Activated naive CD4-positive, alpha-beta T cell treated with anti-CD3 and anti-CD28 coated beads, Interleukin-2, amount 50 U/mL, for 72 hours (primary cell): ENCODE measurements at regions not wholly inside any gene's neighbourhood (a gene's known extent, or its start where the extent isn't known, plus 50 kb on each side); places are given as distances from the start of the nearest gene placed in this dataset.

Experiments used
- ATAC-seq, 2 donors: fragments of 150-1000 bp; cut with Tn5 transposase; 2 replicates each; pipeline ENCODE4 v1.10.0; 2021; ENCODE audit warnings: mild to moderate bottlenecking in 2 of 2, moderate library complexity in 2 of 2
- DNase-seq, 2 donors: peaks; one replicate each; pipeline ENCODE4 v3.0.0; 2021 to 2022; ENCODE audit warnings: low spot score in 2 of 2
- H3K27ac Mint-ChIP-seq, 2 donors: one replicate each; pipeline ENCODE4 v1.8.0; 2022; ENCODE audit warnings: mild to moderate bottlenecking in 2 of 2, mixed read lengths in 2 of 2
- H3K36me3 Mint-ChIP-seq, 2 donors: one replicate each; pipeline ENCODE4 v1.8.0; 2022; ENCODE audit warnings: mixed read lengths in 2 of 2
- H3K9me3 Mint-ChIP-seq, 2 donors: one replicate each; pipeline ENCODE4 v1.8.0; 2022; ENCODE audit warnings: mixed read lengths in 2 of 2

- Mint-ChIP-seq H3K27ac (no peak overlapping the region), H3K9me3 (peaks cover 2 to 8% of the 10 kb centered on the region in 2 donors), H3K36me3 (no peaks in the 10 kb centered on the region)
- ATAC-seq (no peak), DNase-seq (no peak)
Measured at GRCh38 chr9:84589542-84589941, 80.0 kb upstream of the NTRK2 start.

GRCh38 chr9:84590706-84591105 lies 78.8 kb upstream of the NTRK2 start:
- Mint-ChIP-seq H3K27ac (no peak overlapping the region), H3K36me3 (no peaks in the 10 kb centered on the region), H3K9me3 (peaks cover 7 to 11% of the 10 kb centered on the region in 2 donors)
- ATAC-seq (no peak), DNase-seq (no peak)

GRCh38 chr9:84592918-84593317 lies 76.6 kb upstream of the NTRK2 start:
- DNase-seq (no peak), ATAC-seq (no peak)
- Mint-ChIP-seq H3K27ac (no peak overlapping the region), H3K9me3 (peaks cover 16 to 17% of the 10 kb centered on the region in 2 donors), H3K36me3 (no peaks in the 10 kb centered on the region)

GRCh38 chr9:84593352-84593751 lies 76.2 kb upstream of the NTRK2 start:
- DNase-seq: no peak
- no peak overlapping the region for H3K27ac Mint-ChIP-seq
- H3K36me3 Mint-ChIP-seq: no peaks in the 10 kb centered on the region
- no peak for ATAC-seq
- H3K9me3 Mint-ChIP-seq: peaks cover 17 to 20% of the 10 kb centered on the region in 2 donors

DNA sequence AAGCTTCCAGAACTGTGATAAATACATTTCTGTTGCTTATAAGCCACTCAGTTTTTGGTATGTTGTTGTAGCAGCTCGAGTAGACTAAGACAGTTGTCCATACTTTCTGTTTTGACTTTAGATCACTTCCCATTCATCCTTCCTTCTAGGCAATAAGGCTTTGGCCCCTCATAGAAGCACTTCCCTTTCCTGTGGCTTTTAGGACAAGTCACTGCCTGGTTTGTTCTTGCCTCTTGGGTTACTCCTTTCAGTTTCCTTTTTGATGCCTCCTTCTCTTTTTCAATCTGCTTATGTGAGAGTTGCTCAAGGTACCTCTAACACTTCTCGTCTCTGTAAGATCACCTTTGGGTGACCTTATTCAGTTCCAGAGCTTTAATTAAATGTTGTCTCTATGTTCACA lies 72.4 kb upstream of the NTRK2 start:
- ATAC-seq (no peak), DNase-seq (no peak)
- Mint-ChIP-seq H3K9me3 (peaks cover 25 to 26% of the 10 kb centered on the region in 2 donors), H3K27ac (no peak overlapping the region), H3K36me3 (no peaks in the 10 kb centered on the region)

- Mint-ChIP-seq H3K36me3 (no peaks in the 10 kb centered on the region), H3K27ac (no peak overlapping the region), H3K9me3 (peaks cover 23 to 27% of the 10 kb centered on the region in 2 donors)
- ATAC-seq (no peak), DNase-seq (no peak)
Measured at GRCh38 chr9:84598921-84599636, 70.5 kb upstream of the NTRK2 start.

DNA sequence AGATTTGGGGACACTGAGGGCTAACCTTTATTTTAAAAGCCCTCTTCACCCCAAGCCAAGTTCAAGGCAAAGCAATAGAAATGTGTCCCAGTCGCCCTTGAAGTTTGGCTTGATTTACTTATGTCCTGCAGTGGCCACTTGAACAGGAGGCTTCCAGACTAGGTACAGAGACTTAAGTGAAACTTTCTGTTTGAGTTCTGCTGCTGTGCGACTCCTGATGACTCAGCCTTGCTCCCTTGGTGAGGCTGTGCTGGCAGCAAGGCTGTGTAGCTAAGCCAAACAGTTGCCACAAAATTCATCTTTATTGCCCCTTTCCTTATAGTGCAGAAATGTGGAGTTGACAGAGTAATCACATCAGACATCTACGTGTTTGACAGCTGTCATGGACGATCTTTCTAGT lies 68.8 kb upstream of the NTRK2 start:
- ATAC-seq: no peak
- Mint-ChIP-seq H3K9me3 (peaks cover 24 to 26% of the 10 kb centered on the region in 2 donors), H3K36me3 (no peaks in the 10 kb centered on the region), H3K27ac (no peak overlapping the region)
- DNase-seq: no peak

GRCh38 chr9:84604223-84604622 lies 65.3 kb upstream of the NTRK2 start:
- peaks cover 11 to 16% of the 10 kb centered on the region in 2 donors for H3K9me3 Mint-ChIP-seq
- no peak overlapping the region for H3K27ac Mint-ChIP-seq
- no peak for ATAC-seq
- DNase-seq: no peak
- no peaks in the 10 kb centered on the region for H3K36me3 Mint-ChIP-seq

DNA sequence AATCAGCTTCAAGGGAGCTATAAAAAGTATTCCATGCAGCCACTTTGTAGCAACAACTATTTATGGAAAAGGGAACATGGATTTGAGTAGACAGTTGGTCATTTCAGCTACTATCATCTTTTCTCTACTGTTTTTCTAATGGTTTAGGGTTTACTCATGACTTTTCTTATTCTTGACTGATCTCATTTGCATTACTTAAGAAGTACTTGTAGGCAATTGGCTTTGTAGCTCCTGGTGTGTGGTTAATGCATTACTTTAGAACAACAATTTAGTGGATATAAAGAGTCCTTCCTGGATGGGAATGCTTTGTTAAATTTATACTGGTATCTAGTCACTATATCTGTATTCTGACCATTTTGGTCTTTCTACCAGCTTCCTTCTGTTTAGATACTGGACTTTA lies 59.8 kb upstream of the NTRK2 start:
- H3K27ac Mint-ChIP-seq: no peak overlapping the region

GRCh38 chr9:84613431-84613830 lies 56.1 kb upstream of the NTRK2 start:
- no peak overlapping the region for H3K27ac Mint-ChIP-seq
- no peak for ATAC-seq
- no peaks in the 10 kb centered on the region for H3K36me3 Mint-ChIP-seq
- no peak for DNase-seq
- H3K9me3 Mint-ChIP-seq: peaks cover 6 to 15% of the 10 kb centered on the region in 2 donors

More for the DNA sequence above, 59.8 kb upstream of the NTRK2 start:
- H3K9me3 Mint-ChIP-seq: peaks cover 10 to 17% of the 10 kb centered on the region in 2 donors
- no peak for DNase-seq
- no peak for ATAC-seq
- H3K36me3 Mint-ChIP-seq: no peaks in the 10 kb centered on the region

GRCh38 chr9:84615544-84615943 lies 54.0 kb upstream of the NTRK2 start:
- no peak for DNase-seq
- no peak for ATAC-seq
- H3K27ac Mint-ChIP-seq: no peak overlapping the region
- no peaks in the 10 kb centered on the region for H3K36me3 Mint-ChIP-seq
- H3K9me3 Mint-ChIP-seq: peaks cover 6 to 7% of the 10 kb centered on the region in 2 donors

DNA sequence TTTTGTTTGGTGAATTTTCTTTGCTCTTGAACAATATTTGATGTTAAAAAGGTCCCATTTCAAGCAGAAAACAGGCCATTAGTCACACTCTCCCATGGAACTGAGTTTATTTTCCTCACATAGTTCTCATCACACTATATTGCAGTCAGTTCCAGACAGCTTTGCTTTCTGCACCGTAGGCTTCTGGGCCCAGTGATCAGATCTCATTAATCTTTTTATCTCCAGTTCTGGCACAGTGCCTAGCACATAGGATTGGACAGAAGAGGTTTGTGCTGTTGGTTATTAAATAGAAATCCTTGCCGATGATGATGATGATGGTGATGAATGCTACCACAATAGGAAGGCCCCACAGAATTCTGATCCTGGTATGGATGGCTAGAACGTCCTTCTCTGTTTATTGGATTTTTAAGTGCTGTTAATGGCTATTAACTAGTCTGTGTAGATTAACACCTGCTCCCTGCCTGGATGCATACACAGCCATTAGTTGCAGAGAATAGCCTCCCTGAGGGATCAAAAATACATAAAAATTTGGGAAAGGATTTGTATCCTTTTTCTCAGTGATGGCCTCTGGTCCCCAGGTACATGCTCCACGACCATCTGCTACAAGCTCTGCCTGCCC lies 52.0 kb upstream of the NTRK2 start:
- no peak for DNase-seq
- ATAC-seq: no peak
- peaks cover 6 to 7% of the 10 kb centered on the region in 2 donors for H3K9me3 Mint-ChIP-seq

More for the DNA sequence above, 52.0 kb upstream of the NTRK2 start:
- no peak overlapping the region for H3K27ac Mint-ChIP-seq
- H3K36me3 Mint-ChIP-seq: no peaks in the 10 kb centered on the region
